Stomach (tissue), 8 donors: ENCODE measurements at regions not wholly inside any gene's neighbourhood (a gene's known extent, or its start where the extent isn't known, plus 50 kb on each side); places are given as distances from the start of the nearest gene placed in this dataset.

Experiments
- DNase-seq, 2 donors: peaks; one replicate each; pipeline versions ENCODE4 v3.0.0 to v3.0.0-alpha.2; 2013 to 2019
- H3K27ac ChIP-seq, 5 donors: fragments of 200-600 bp in 4 of 5; sonication (generic) in 4 of 5; one replicate each; pipeline ENCODE4 v1.5.1; 2013 to 2019; ENCODE audit warnings: mild to moderate bottlenecking in 1 of 5, moderate library complexity in 1 of 5
- H3K27me3 ChIP-seq, 3 donors: fragments of 200-600 bp; sonication (generic); one replicate each; pipeline ENCODE4 v1.5.1; 2017 to 2019; ENCODE audit warnings: mixed run types in 1 of 3
- H3K36me3 ChIP-seq, 4 donors: fragments of 200-600 bp; sonication (generic); 1 replicate in 3 of 4; 2 replicates in 1 of 4; pipeline ENCODE4 v1.5.1; 2016 to 2019
- H3K4me1 ChIP-seq, 4 donors: fragments of 200-600 bp; sonication (generic); one replicate each; pipeline ENCODE4 v1.5.1; 2016 to 2019
- H3K4me3 ChIP-seq, 4 donors: fragments of 200-600 bp; sonication (generic) in 3 of 4; one replicate each; pipeline ENCODE4 v1.5.1; 2016 to 2019; ENCODE audit warnings: mild to moderate bottlenecking in 1 of 4
- H3K9me3 ChIP-seq, 4 donors: fragments of 200-600 bp; sonication (generic); one replicate each; pipeline ENCODE4 v1.5.1; 2016 to 2019
- CTCF ChIP-seq, 7 experiments: fragments of 450-650 bp in 4 of 7; fragments of 200-600 bp in 3 of 7; sonication (generic) in 3 of 7; IDR thresholded peaks; one replicate each; pipeline ENCODE4 v1.5.1; 2016 to 2019; ENCODE audit warnings: antibody characterized with exemption in 7 of 7, control low read depth in 2 of 7, mild to moderate bottlenecking in 1 of 7
- EP300 ChIP-seq: sonication (generic); formaldehyde crosslinking; IDR thresholded peaks from one replicate; pipeline ENCODE4 v1.6.1; 2017; ENCODE audit warnings: antibody characterized with exemption
- POLR2A ChIP-seq, 4 donors: fragments of 450-650 bp; IDR thresholded peaks; one replicate each; pipeline ENCODE4 v1.6.1; 2016; ENCODE audit warnings: antibody characterized with exemption in 4 of 4, control low read depth in 2 of 4, mild to moderate bottlenecking in 1 of 4, moderate library complexity in 1 of 4
- POLR2AphosphoS5 ChIP-seq, 3 donors: sonication (generic); formaldehyde crosslinking; IDR thresholded peaks; one replicate each; pipeline ENCODE4 v1.6.1; 2016; ENCODE audit warnings: antibody characterized with exemption in 3 of 3
- WGBS, 5 donors: extraction: QIAGEN DNeasy Blood & Tissue Kit in 3 of 5; methylation state at CpG; one replicate each; pipeline versions ENCODE4 v1.1.5 to v1.1.7; 2013 to 2018; 5-methylcytosine and 5-hydroxymethylcytosine counted together
- intact Hi-C: fragments of 100-400 bp; cut with DNase I; formaldehyde crosslinking; loops from one replicate; pipeline ENCODE4 v1.15.1; 2023; ENCODE audit warnings: low total_unique reads
- donor health status: healthy with polysubstance abuse.
- donor health status: Bipolar disorder and iron deficiency.
- donor health status: healthy.

- H3K9me3 ChIP-seq = no peaks in the 10 kb centered on the region
- H3K4me1 ChIP-seq = no peaks in the 10 kb centered on the region
- TF ChIP-seq POLR2A (IDR thresholded peaks at IDR 0.05) (no peak), POLR2AphosphoS5 (IDR thresholded peaks at IDR 0.05) (no peak), EP300 (no peak)
- WGBS, 5 donors = 70 to 82% (median 72%) methylated on average over 25 of the region's 25 CpGs
- H3K4me3 ChIP-seq = no peak overlapping the region
- H3K36me3 ChIP-seq = no peaks in the 10 kb centered on the region
- peaks cover 0 to 4% (median 0%) of the 10 kb centered on the region in 3 donors for H3K27me3 ChIP-seq
- no peak overlapping the region for H3K27ac ChIP-seq
- no peak for DNase-seq
- intact Hi-C loops = no loop called here
These were observed 157.5 kb upstream of the RGMA start for GRCh38 chr15:93246266-93247242.

GRCh38 chr15:93245661-93246042 is 156.6 kb upstream of the RGMA start:
- TF ChIP-seq CTCF (IDR thresholded peaks at IDR 0.05) (no peak), EP300 (no peak), POLR2AphosphoS5 (IDR thresholded peaks at IDR 0.05) (no peak), POLR2A (IDR thresholded peaks at IDR 0.05) (no peak)
- no peaks in the 10 kb centered on the region for H3K36me3 ChIP-seq
- no peak for DNase-seq
- H3K4me3 ChIP-seq = no peak overlapping the region
- no peak overlapping the region for H3K27ac ChIP-seq
- no peaks in the 10 kb centered on the region for H3K4me1 ChIP-seq
- peaks cover 0 to 4% (median 0%) of the 10 kb centered on the region in 3 donors for H3K27me3 ChIP-seq
- intact Hi-C loops = no loop called here
- no peaks in the 10 kb centered on the region for H3K9me3 ChIP-seq
- WGBS, 5 donors = 67 to 83% (median 75%) methylated on average over 5 of the region's 5 CpGs

GRCh38 chr15:93244696-93245660 is 156.0 kb upstream of the RGMA start:
- no peak for TF ChIP-seq EP300
- no peak for TF ChIP-seq POLR2AphosphoS5 (IDR thresholded peaks at IDR 0.05)
- TF ChIP-seq CTCF (IDR thresholded peaks at IDR 0.05) = no peak
- TF ChIP-seq POLR2A (IDR thresholded peaks at IDR 0.05) = no peak
- Histone ChIP-seq H3K4me3 (no peak overlapping the region), H3K4me1 (no peaks in the 10 kb centered on the region), H3K9me3 (no peaks in the 10 kb centered on the region), H3K27me3 (peaks cover 0 to 4% (median 0%) of the 10 kb centered on the region in 3 donors), H3K36me3 (no peaks in the 10 kb centered on the region), H3K27ac (no peak overlapping the region)
- no peak for DNase-seq
- intact Hi-C loops = no loop called here
- 83 to 90% (median 89%) methylated on average over 23 to 26 of the region's 26 CpGs for WGBS, 5 donors

GRCh38 chr15:93243573-93243972 is 154.6 kb upstream of the RGMA start:
- intact Hi-C loops = no loop called here
- Histone ChIP-seq H3K9me3 (no peaks in the 10 kb centered on the region), H3K4me1 (no peaks in the 10 kb centered on the region), H3K27me3 (peaks cover 0 to 4% (median 4%) of the 10 kb centered on the region in 3 donors), H3K36me3 (no peaks in the 10 kb centered on the region), H3K27ac (no peak overlapping the region), H3K4me3 (no peak overlapping the region)
- TF ChIP-seq POLR2A (IDR thresholded peaks at IDR 0.05) (no peak), CTCF (IDR thresholded peaks at IDR 0.05) (no peak), POLR2AphosphoS5 (IDR thresholded peaks at IDR 0.05) (no peak), EP300 (no peak)
- WGBS, 5 donors = 44 to 61% (median 59%) methylated on average over 8 to 9 of the region's 9 CpGs
- no peak for DNase-seq
